ENCODE measurements at regions not wholly inside any gene's neighbourhood (a gene's known extent, or its start where the extent isn't known, plus 50 kb on each side); places are given as distances from the start of the nearest gene placed in this dataset.

DNA sequence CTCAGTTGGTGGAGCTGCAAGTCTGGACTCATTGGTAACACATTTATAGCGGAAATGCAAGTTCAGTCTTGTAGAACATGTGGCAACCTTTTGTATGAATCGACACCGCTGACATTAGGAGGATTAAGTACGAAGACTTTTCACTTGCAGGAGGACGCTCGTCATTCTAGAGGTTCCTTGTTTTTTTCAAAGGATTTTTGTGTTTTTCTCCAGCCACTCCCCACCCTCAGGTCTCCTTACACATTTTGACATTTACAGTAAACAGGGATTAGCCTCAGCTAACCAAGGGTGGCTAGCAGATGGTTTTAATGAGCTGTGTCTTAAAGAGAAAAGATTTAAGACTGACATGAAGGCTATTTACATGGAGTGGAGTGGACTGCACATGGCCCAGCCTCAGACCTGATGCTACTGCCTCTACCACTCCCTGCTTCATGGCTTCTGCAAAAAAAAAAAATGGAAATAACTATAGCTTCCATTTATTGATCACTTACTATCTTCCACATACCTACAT lies 173.8 kb downstream of the TRIB2 start:
- TF ChIP-seq CTCF (IDR thresholded peaks at IDR 0.05; ENCODE audit: low read length) (no peak), EZH2 (optimal IDR thresholded peaks at IDR 0.05; ENCODE audit: low read depth, low read length) (no peak)
